B cell (primary cell): ENCODE measurements at regions not wholly inside any gene's neighbourhood (a gene's known extent, or its start where the extent isn't known, plus 50 kb on each side); places are given as distances from the start of the nearest gene placed in this dataset.

Experiments used
- ATAC-seq: fragments of 200-7000 bp; cut with Tn5 transposase; one replicate; pipeline ENCODE4 v1.10.0; 2021; ENCODE audit warnings: low read depth, mild to moderate bottlenecking, moderate number of reproducible peaks, moderate library complexity
- CTCF ChIA-PET: fragments of 350-600 bp; sonication (Branson Sonifier 250); formaldehyde crosslinking; loops from one replicate; lab custom pipeline; 2021; ENCODE audit warnings: antibody characterized with exemption, inconsistent platforms; lab: Charles Lee
- POLR2A ChIA-PET: fragments of 350-600 bp; sonication (Branson Sonifier 250); formaldehyde crosslinking; loops from one replicate; lab custom pipeline; 2021; ENCODE audit warnings: antibody characterized with exemption; lab: Charles Lee
- DNase-seq: peaks from one replicate; pipeline ENCODE4 v3.0.0; 2013
- H2AFZ ChIP-seq: 2 replicates; pipeline ENCODE4 v1.6.1; 2012; ENCODE audit warnings: mild to moderate bottlenecking, low read depth, low read length; ENCODE audit not compliant: insufficient read depth, poor library complexity, severe bottlenecking
- H3K27ac ChIP-seq, 2 donors: 1 replicate in 1 of 2; 2 replicates in 1 of 2; pipeline ENCODE4 v1.5.1; 2012 to 2013; ENCODE audit warnings: low read length in 2 of 2, mild to moderate bottlenecking in 2 of 2, moderate library complexity in 1 of 2
- H3K27me3 ChIP-seq, 4 experiments: fragments of 200-600 bp in 1 of 4; sonication (generic) in 1 of 4; replicated peaks in 1 of 4; 1 replicate in 2 of 4; 2 replicates in 2 of 4; pipeline versions ENCODE4 v1.6.1 to v1.7.0; 2013 to 2016; ENCODE audit warnings: low read length in 3 of 4, mild to moderate bottlenecking in 2 of 4, mixed read lengths in 1 of 4, moderate library complexity in 1 of 4; ENCODE audit not compliant: insufficient read depth in 4 of 4, control insufficient read depth in 3 of 4; ENCODE audit errors: control extremely low read depth in 1 of 4
- H3K36me3 ChIP-seq, 2 experiments: replicated peaks in 1 of 2; 1 replicate in 1 of 2; 2 replicates in 1 of 2; pipeline versions ENCODE4 v1.6.1 to v1.7.1; 2013; ENCODE audit warnings: low read length in 1 of 2; ENCODE audit not compliant: insufficient read depth in 2 of 2, control insufficient read depth in 1 of 2; ENCODE audit errors: control extremely low read depth in 1 of 2, extremely low read depth in 1 of 2
- H3K4me1 ChIP-seq, 2 donors: fragments of 200-600 bp in 1 of 2; sonication (generic) in 1 of 2; 1 replicate in 1 of 2; 2 replicates in 1 of 2; pipeline versions ENCODE4 v1.5.1 to v1.6.1; 2013 to 2017; ENCODE audit warnings: low read length in 2 of 2; ENCODE audit not compliant: control insufficient read depth in 2 of 2, insufficient read depth in 2 of 2
- H3K4me2 ChIP-seq: replicated peaks from 2 replicates; pipeline ENCODE3; 2012; ENCODE audit warnings: mild to moderate bottlenecking, low read depth, low read length; ENCODE audit not compliant: poor library complexity, severe bottlenecking
- H3K4me3 ChIP-seq, 5 experiments: fragments of 200-600 bp in 1 of 5; sonication (generic) in 1 of 5; 1 replicate in 3 of 5; 2 replicates in 2 of 5; pipeline versions ENCODE4 v1.5.1 to v1.7.0; 2011 to 2016; ENCODE audit warnings: low read length in 4 of 5, mild to moderate bottlenecking in 4 of 5, low read depth in 2 of 5, control low read depth in 1 of 5, moderate library complexity in 1 of 5; ENCODE audit not compliant: insufficient read depth in 1 of 5; ENCODE audit errors: control extremely low read depth in 1 of 5, extremely low read depth in 1 of 5
- H3K79me2 ChIP-seq: fragments of 200-600 bp; sonication (generic); one replicate; pipeline ENCODE4 v1.6.0; 2016; ENCODE audit warnings: low read length; ENCODE audit not compliant: control insufficient read depth, insufficient read depth
- H3K9ac ChIP-seq: fragments of 200-600 bp; sonication (generic); 2 replicates; pipeline ENCODE4 v1.6.1; 2017; ENCODE audit warnings: mild to moderate bottlenecking, low read length, moderate library complexity
- H3K9me3 ChIP-seq, 3 donors: one replicate each; pipeline versions ENCODE4 v1.6.1 to v1.7.1; 2013; ENCODE audit warnings: low read length in 2 of 3; ENCODE audit not compliant: control insufficient read depth in 2 of 3, insufficient read depth in 1 of 3; ENCODE audit errors: control extremely low read depth in 1 of 3
- H4K20me1 ChIP-seq: 2 replicates; pipeline ENCODE4 v1.6.0; 2012; ENCODE audit warnings: mild to moderate bottlenecking, low read length; ENCODE audit not compliant: insufficient read depth, control insufficient read depth, poor library complexity, severe bottlenecking
- H3K27ac Mint-ChIP-seq: one replicate; pipeline ENCODE4 v1.8.0; 2021; ENCODE audit warnings: mixed read lengths
- H3K27me3 Mint-ChIP-seq: one replicate; pipeline ENCODE4 v1.8.0; 2021; ENCODE audit warnings: mixed read lengths
- H3K4me1 Mint-ChIP-seq: one replicate; pipeline ENCODE4 v1.8.0; 2021; ENCODE audit warnings: mixed read lengths
- H3K4me3 Mint-ChIP-seq: one replicate; pipeline ENCODE4 v1.8.0; 2021; ENCODE audit warnings: mixed read lengths
- H3K9me3 Mint-ChIP-seq: one replicate; pipeline ENCODE4 v1.8.0; 2022; ENCODE audit warnings: mixed read lengths; ENCODE audit not compliant: insufficient read depth
- CTCF ChIP-seq: fragments of 200-600 bp; IDR thresholded peaks from one replicate; pipeline ENCODE4 v1.8.0; 2022; ENCODE audit warnings: antibody characterized with exemption, mild to moderate bottlenecking
- EZH2 ChIP-seq: IDR thresholded peaks from 2 replicates; pipeline ENCODE4 v1.6.1; 2012; ENCODE audit warnings: borderline replicate concordance, low read depth, mild to moderate bottlenecking, moderate library complexity, low read length; ENCODE audit not compliant: insufficient read depth, poor library complexity, severe bottlenecking
- WGBS: methylation state at CpG from one replicate; pipeline ENCODE4 v1.1.5; 2013; ENCODE audit warnings: missing lambda C conversion rate; ENCODE audit not compliant: insufficient coverage; 5-methylcytosine and 5-hydroxymethylcytosine counted together
- intact Hi-C: fragments of 100-400 bp; cut with micrococcal nuclease; formaldehyde crosslinking; loops from one replicate; pipeline ENCODE4 v1.10.0; 2022

- no CpG with 5 or more reads among the region's 2 CpGs for WGBS
- H2AFZ ChIP-seq = no peak overlapping the region
- ChIA-PET POLR2A (no interaction called here), CTCF (interaction anchor here (2.0 kb wide), 1 partner anchor 8 kb away, joined by 7 read pairs; no protein-coding TSS in a partner anchor)
- H4K20me1 ChIP-seq = no peaks in the 10 kb centered on the region
- no peaks in the 10 kb centered on the region for H3K79me2 ChIP-seq
- no peaks in the 10 kb centered on the region for H3K27me3 ChIP-seq
- ATAC-seq (no peak), DNase-seq (no peak)
- H3K4me2 ChIP-seq = no peak overlapping the region
- no peak overlapping the region for H3K27ac ChIP-seq
- intact Hi-C loops = no loop called here
- H3K9ac ChIP-seq = no peak overlapping the region
- H3K4me3 Mint-ChIP-seq = no peak overlapping the region
- H3K4me3 ChIP-seq = no peak overlapping the region
- H3K4me1 Mint-ChIP-seq = no peaks in the 10 kb centered on the region
- H3K4me1 ChIP-seq = no peaks in the 10 kb centered on the region
- H3K27ac Mint-ChIP-seq = no peak overlapping the region
- TF ChIP-seq CTCF (no peak), EZH2 (no peak)
- H3K36me3 ChIP-seq = no peaks in the 10 kb centered on the region
- no peaks in the 10 kb centered on the region for H3K9me3 ChIP-seq
- H3K27me3 Mint-ChIP-seq = no peaks in the 10 kb centered on the region
- H3K9me3 Mint-ChIP-seq = no peaks in the 10 kb centered on the region
Measured at GRCh38 chr2:34103437-34103836, 504.3 kb upstream of the FAM98A start.

- ChIA-PET POLR2A (no interaction called here), CTCF (no interaction called here)
- H3K9me3 ChIP-seq = no peaks in the 10 kb centered on the region
- TF ChIP-seq EZH2 (no peak), CTCF (no peak)
- H3K36me3 ChIP-seq = no peaks in the 10 kb centered on the region
- WGBS = no CpG with 5 or more reads among the region's 2 CpGs
- H2AFZ ChIP-seq = no peak overlapping the region
- no peaks in the 10 kb centered on the region for H3K4me1 ChIP-seq
- H3K27me3 Mint-ChIP-seq = no peaks in the 10 kb centered on the region
- DNase-seq = no peak
- no peaks in the 10 kb centered on the region for H3K27me3 ChIP-seq
- no peak overlapping the region for H3K4me3 Mint-ChIP-seq
- intact Hi-C loops = no loop called here
- H3K4me1 Mint-ChIP-seq = no peaks in the 10 kb centered on the region
- H3K27ac ChIP-seq = no peak overlapping the region
- no peaks in the 10 kb centered on the region for H3K9me3 Mint-ChIP-seq
- no peaks in the 10 kb centered on the region for H4K20me1 ChIP-seq
- no peaks in the 10 kb centered on the region for H3K79me2 ChIP-seq
- no peak for ATAC-seq
- H3K4me2 ChIP-seq = no peak overlapping the region
- no peak overlapping the region for H3K9ac ChIP-seq
- no peak overlapping the region for H3K4me3 ChIP-seq
- H3K27ac Mint-ChIP-seq = no peak overlapping the region
Measured at GRCh38 chr2:34102339-34102738, 503.2 kb upstream of the FAM98A start.
